ENCODE measurements at regions not wholly inside any gene's neighbourhood (a gene's known extent, or its start where the extent isn't known, plus 50 kb on each side); places are given as distances from the start of the nearest gene placed in this dataset.
A peak's percentile ranks its signal among the peaks of the same experiment; 100 is the strongest.

GRCh38 chr9:14424983-14425382 is 111.0 kb upstream of the NFIB start:
- no peak for DNase-seq

- DNase-seq = no peak
These were observed 110.3 kb upstream of the NFIB start for GRCh38 chr9:14424289-14424688.

GRCh38 chr9:14423815-14424261 is 109.9 kb upstream of the NFIB start:
- DNase-seq = no peak

DNA sequence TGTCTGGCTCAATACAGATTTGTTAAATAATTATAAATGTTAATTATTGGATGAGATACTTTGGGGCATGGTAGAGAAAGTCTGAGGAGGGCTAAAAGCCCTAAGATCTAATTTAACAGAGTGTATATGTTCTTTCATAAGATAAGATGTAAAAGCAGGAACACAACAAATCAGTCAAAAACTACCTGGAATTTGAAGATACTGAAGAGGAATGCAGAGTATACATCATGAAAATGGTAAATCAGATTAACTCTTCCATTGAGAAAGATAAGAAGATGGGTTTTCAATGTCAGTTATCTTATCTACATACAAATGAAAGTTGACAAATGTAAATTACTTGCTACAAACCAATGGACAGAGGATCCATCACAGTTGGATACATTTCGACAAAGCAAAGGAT is 107.3 kb upstream of the NFIB start:
- DNase-seq = no peak

- no peak for DNase-seq
These were observed 105.3 kb upstream of the NFIB start for GRCh38 chr9:14418941-14419937.

DNA sequence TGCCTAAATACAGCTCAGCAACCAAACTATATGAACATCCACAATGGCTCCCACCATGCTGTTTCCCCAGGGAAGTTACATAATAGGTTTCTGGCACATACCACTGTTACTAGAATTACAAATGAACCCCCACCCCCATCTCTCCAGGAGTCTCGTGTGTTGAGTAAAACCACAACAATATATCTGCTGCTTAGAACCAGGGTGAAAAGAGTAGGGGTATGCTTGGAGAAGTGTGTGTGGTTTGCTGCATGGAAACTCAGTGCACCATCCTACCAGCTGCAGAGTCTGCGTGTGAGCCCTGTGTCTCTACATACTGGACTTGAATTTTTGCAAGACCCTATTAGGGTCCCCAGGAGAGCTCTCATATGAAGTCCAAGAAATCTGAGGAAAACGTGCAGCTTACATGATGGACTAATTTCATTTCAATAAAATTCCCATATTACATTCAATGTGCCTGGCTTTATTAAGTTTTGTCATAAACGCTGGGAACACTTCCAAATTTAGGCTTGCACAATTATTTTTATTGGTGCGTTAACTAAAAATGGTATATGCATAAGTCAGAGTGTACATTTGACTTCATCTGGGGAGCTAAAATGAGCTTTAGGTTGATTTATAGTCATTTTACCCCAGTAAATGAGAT is 104.5 kb upstream of the NFIB start:
- DNase-seq = peak; percentile 34

GRCh38 chr9:14417237-14417636 is 103.3 kb upstream of the NFIB start:
- DNase-seq = peak; percentile 42

GRCh38 chr9:14415947-14416346 is 102.0 kb upstream of the NFIB start:
- no peak for DNase-seq

DNA sequence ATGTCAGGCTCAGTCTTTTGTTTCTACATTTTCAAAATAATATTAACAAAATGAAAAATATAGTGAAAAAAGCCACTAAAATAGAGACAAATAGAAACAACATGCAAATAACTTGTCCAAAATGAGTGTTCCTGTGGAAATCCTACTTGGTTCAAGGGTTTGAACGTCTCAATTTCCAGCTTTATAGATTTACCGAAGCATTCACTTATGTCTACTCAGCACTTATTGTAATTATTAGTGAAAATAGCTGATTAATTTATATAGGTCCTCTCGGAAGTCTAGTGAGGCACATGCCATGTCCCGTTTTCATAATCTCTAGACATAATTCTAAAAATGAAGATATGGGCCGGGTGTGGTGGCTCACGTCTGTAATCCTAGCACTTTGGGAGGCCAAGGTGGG is 99.9 kb upstream of the NFIB start:
- DNase-seq = no peak

GRCh38 chr9:14412775-14413174 is 98.8 kb upstream of the NFIB start:
- DNase-seq = peak; percentile 55

DNA sequence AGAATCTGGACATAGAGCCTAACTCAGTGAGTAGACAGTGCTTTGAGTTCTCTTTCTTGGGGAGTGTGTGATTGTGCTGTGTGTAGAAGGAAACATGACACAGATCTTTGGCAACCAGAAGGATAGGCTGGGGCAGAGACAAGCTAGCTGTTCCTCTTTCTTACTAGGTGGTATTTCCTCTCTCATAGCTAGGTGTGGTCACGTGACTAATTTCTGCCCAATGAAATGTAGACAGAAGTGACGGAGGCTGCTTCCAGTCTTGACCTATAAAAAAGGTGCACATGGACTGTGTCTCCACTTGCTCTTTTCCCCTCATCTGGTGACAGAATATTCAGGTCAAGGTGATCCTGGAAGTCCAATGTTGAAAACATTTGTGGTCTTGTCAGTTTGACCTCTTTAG is 92.5 kb upstream of the NFIB start:
- no peak for DNase-seq

- no peak for DNase-seq
These were observed 91.3 kb upstream of the NFIB start for GRCh38 chr9:14405176-14405706.

DNA sequence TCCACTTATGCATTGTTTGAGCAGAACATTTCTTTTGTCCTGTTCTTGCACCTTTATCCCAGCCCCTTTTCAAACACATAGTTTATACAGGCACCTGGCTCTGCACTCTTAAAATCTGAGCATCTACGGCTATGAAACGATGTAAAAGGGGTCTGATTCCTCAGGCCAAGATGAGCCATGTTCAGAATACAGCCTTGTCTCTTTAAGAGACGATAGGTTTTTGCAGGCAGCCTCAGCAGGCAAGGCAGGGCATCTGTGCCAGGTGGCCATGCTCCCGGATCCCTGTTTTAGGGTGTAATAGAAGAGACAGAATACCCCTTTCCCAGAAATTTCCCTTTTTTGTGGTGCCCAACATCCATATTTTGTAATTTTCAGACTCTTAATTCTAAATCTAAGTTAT is 89.1 kb upstream of the NFIB start:
- DNase-seq = peak; percentile 34

GRCh38 chr9:14402583-14402982 is 88.6 kb upstream of the NFIB start:
- peak; percentile 34 for DNase-seq

DNA sequence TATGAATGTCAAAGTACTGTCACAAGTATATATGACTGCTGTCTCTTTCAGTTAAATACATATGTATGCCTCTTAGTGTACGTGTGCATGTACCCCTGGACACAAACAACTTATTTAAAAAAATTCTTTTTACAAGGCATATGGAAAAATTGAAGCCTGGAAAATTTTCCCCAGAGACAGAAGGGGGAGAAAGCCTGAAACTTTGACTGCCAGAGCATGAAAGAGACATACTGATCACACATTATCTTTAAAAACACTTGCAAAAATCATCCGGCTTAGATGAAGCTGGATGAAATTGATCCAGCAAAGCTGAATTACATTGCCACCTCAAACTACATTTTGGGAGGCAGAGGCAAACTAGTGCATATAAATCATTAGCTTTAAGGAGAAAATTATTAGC is 88.0 kb upstream of the NFIB start:
- no peak for DNase-seq

GRCh38 chr9:14400658-14400995 is 86.7 kb upstream of the NFIB start:
- peak; percentile 25 for DNase-seq

DNA sequence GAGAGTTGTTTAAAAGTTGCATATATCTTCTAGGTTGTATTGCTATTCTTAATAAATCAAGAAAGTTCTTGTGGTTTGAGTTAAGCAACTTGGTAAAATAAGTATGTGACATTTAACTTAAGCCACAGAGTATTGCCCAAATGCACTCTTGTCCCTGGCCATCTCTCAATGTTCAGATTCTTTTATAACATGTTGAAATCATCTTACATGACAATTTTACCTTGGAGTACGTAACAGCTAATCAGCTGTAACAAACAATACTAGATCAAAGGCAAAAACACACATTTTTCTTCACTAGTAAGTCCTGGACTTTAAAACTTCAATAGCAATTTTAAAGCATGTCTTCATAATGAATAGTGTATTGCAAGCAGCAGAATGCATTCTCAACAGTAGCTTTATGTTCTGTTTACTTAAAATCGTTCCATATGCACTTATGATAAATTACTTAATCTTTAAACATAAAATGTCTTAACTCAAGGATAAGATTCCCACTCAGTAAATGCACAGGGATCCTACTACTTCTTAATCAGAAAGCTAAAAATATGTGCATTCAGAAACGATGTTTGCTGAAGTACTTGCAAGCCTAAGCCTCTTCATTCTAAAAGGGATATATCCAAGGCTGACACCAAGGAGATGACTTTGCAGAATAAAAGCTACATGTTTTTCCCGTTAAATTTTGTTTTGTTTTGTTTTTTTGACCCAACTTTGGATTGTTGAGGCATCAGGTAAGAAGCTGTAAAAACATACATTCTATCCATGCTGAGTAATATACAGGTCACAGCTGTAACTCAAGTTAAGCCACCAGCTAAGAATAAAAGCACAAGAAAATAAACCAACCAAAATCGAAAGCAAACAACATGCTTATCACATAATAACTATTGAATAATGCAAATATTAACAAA is 86.1 kb upstream of the NFIB start:
- no peak for DNase-seq

GRCh38 chr9:14398473-14398872 is 84.5 kb upstream of the NFIB start:
- no peak for DNase-seq

GRCh38 chr9:14396171-14396570 is 82.2 kb upstream of the NFIB start:
- DNase-seq = no peak

- DNase-seq = peak; percentile 83
These were observed 81.6 kb upstream of the NFIB start for GRCh38 chr9:14395317-14396082.

- no peak for DNase-seq
These were observed 79.5 kb upstream of the NFIB start for GRCh38 chr9:14393418-14393817.

GRCh38 chr9:14391620-14392019 is 77.7 kb upstream of the NFIB start:
- DNase-seq = no peak
